Mucosa of rectum (tissue), 2 donors: ENCODE measurements at regions not wholly inside any gene's neighbourhood (a gene's known extent, or its start where the extent isn't known, plus 50 kb on each side); places are given as distances from the start of the nearest gene placed in this dataset.

Experiments used
- H3K27ac ChIP-seq, 2 donors: one replicate each; pipeline ENCODE4 v1.7.0; 2013; ENCODE audit warnings: inconsistent platforms in 2 of 2, low read depth in 2 of 2, low read length in 2 of 2
- H3K27me3 ChIP-seq, 2 donors: one replicate each; pipeline ENCODE4 v1.7.0; 2013; ENCODE audit warnings: low read length in 2 of 2; ENCODE audit not compliant: control insufficient read depth in 2 of 2, insufficient read depth in 2 of 2
- H3K36me3 ChIP-seq, 2 donors: one replicate each; pipeline ENCODE4 v1.7.0; 2013; ENCODE audit warnings: low read length in 2 of 2; ENCODE audit not compliant: control insufficient read depth in 2 of 2, insufficient read depth in 2 of 2
- H3K4me1 ChIP-seq, 2 donors: one replicate each; pipeline ENCODE4 v1.7.0; 2013; ENCODE audit warnings: low read length in 2 of 2, mild to moderate bottlenecking in 1 of 2; ENCODE audit not compliant: control insufficient read depth in 2 of 2, insufficient read depth in 2 of 2
- H3K4me3 ChIP-seq, 2 donors: one replicate each; pipeline ENCODE4 v1.7.0; 2013; ENCODE audit warnings: low read length in 2 of 2
- H3K9ac ChIP-seq, 2 donors: one replicate each; pipeline ENCODE4 v1.7.0; 2013; ENCODE audit warnings: low read length in 2 of 2, low read depth in 1 of 2, mild to moderate bottlenecking in 1 of 2
- H3K9me3 ChIP-seq, 2 donors: one replicate each; pipeline ENCODE4 v1.7.0; 2013; ENCODE audit warnings: low read length in 2 of 2; ENCODE audit not compliant: control insufficient read depth in 2 of 2
- donor health status: healthy.
- donor health status: Normal muscosa, but diverticular disease.

GRCh38 chr2:217386041-217386440, 526.2 kb upstream of the TNP1 start:
- H3K9me3 ChIP-seq = no peaks in the 10 kb centered on the region
- no peak overlapping the region for H3K27ac ChIP-seq
- H3K9ac ChIP-seq = no peak overlapping the region
- H3K27me3 ChIP-seq = no peaks in the 10 kb centered on the region
- no peaks in the 10 kb centered on the region for H3K4me1 ChIP-seq
- H3K4me3 ChIP-seq = no peak overlapping the region
- H3K36me3 ChIP-seq = no peaks in the 10 kb centered on the region

GRCh38 chr2:217383620-217384019, 523.8 kb upstream of the TNP1 start:
- no peak overlapping the region for H3K27ac ChIP-seq

GRCh38 chr2:217382794-217383193, 522.9 kb upstream of the TNP1 start:
- H3K4me3 ChIP-seq = no peak overlapping the region
- no peak overlapping the region for H3K9ac ChIP-seq
- H3K4me1 ChIP-seq = no peaks in the 10 kb centered on the region
- H3K27ac ChIP-seq = no peak overlapping the region
- no peaks in the 10 kb centered on the region for H3K36me3 ChIP-seq
- H3K27me3 ChIP-seq = no peaks in the 10 kb centered on the region
- no peaks in the 10 kb centered on the region for H3K9me3 ChIP-seq

More at GRCh38 chr2:217383620-217384019, 523.8 kb upstream of the TNP1 start:
- Histone ChIP-seq H3K27me3 (no peaks in the 10 kb centered on the region), H3K9me3 (no peaks in the 10 kb centered on the region), H3K36me3 (no peaks in the 10 kb centered on the region), H3K4me1 (no peaks in the 10 kb centered on the region), H3K9ac (no peak overlapping the region), H3K4me3 (no peak overlapping the region)

- no peaks in the 10 kb centered on the region for H3K36me3 ChIP-seq
- H3K9me3 ChIP-seq = no peaks in the 10 kb centered on the region
- H3K4me3 ChIP-seq = no peak overlapping the region
- H3K9ac ChIP-seq = no peak overlapping the region
- peaks cover 0 to 1% of the 10 kb centered on the region in 2 donors for H3K4me1 ChIP-seq
- H3K27ac ChIP-seq = no peak overlapping the region
- no peaks in the 10 kb centered on the region for H3K27me3 ChIP-seq
Observed at GRCh38 chr2:217379807-217380206, 519.9 kb upstream of the TNP1 start.

- Histone ChIP-seq H3K27me3 (no peaks in the 10 kb centered on the region), H3K36me3 (no peaks in the 10 kb centered on the region), H3K4me1 (peaks cover 0 to 2% of the 10 kb centered on the region in 2 donors), H3K27ac (no peak overlapping the region), H3K9me3 (no peaks in the 10 kb centered on the region), H3K9ac (no peak overlapping the region), H3K4me3 (no peak overlapping the region)
Observed at GRCh38 chr2:217372794-217373193, 512.9 kb upstream of the TNP1 start.

- peaks cover 0 to 2% of the 10 kb centered on the region in 2 donors for H3K4me1 ChIP-seq
- no peak overlapping the region for H3K27ac ChIP-seq
- H3K36me3 ChIP-seq = no peaks in the 10 kb centered on the region
Observed at GRCh38 chr2:217371781-217372213, 511.9 kb upstream of the TNP1 start.

GRCh38 chr2:217370391-217370790, 510.5 kb upstream of the TNP1 start:
- Histone ChIP-seq H3K4me3 (no peak overlapping the region), H3K9ac (no peak overlapping the region), H3K9me3 (no peaks in the 10 kb centered on the region), H3K27ac (no peak overlapping the region), H3K4me1 (peaks cover 0 to 2% of the 10 kb centered on the region in 2 donors), H3K27me3 (no peaks in the 10 kb centered on the region), H3K36me3 (no peaks in the 10 kb centered on the region)

More at GRCh38 chr2:217371781-217372213, 511.9 kb upstream of the TNP1 start:
- no peaks in the 10 kb centered on the region for H3K9me3 ChIP-seq
- H3K4me3 ChIP-seq = no peak overlapping the region
- H3K27me3 ChIP-seq = no peaks in the 10 kb centered on the region
- H3K9ac ChIP-seq = no peak overlapping the region

- no peak overlapping the region for H3K9ac ChIP-seq
- H3K27ac ChIP-seq = no peak overlapping the region
- no peaks in the 10 kb centered on the region for H3K9me3 ChIP-seq
- H3K27me3 ChIP-seq = no peaks in the 10 kb centered on the region
- H3K36me3 ChIP-seq = no peaks in the 10 kb centered on the region
- no peak overlapping the region for H3K4me3 ChIP-seq
- H3K4me1 ChIP-seq = no peaks in the 10 kb centered on the region
Observed at GRCh38 chr2:217367464-217367863, 507.6 kb upstream of the TNP1 start.

- Histone ChIP-seq H3K27ac (no peak overlapping the region), H3K36me3 (no peaks in the 10 kb centered on the region), H3K27me3 (no peaks in the 10 kb centered on the region), H3K4me1 (no peaks in the 10 kb centered on the region), H3K4me3 (no peak overlapping the region), H3K9me3 (no peaks in the 10 kb centered on the region), H3K9ac (no peak overlapping the region)
Observed at GRCh38 chr2:217366966-217367365, 507.1 kb upstream of the TNP1 start.

- Histone ChIP-seq H3K9me3 (no peaks in the 10 kb centered on the region), H3K4me1 (no peaks in the 10 kb centered on the region), H3K36me3 (no peaks in the 10 kb centered on the region), H3K9ac (no peak overlapping the region), H3K27me3 (no peaks in the 10 kb centered on the region), H3K27ac (no peak overlapping the region), H3K4me3 (no peak overlapping the region)
Observed at GRCh38 chr2:217366266-217366895, 506.5 kb upstream of the TNP1 start.
